Skeletal muscle satellite cell (primary cell): ENCODE measurements at regions not wholly inside any gene's neighbourhood (a gene's known extent, or its start where the extent isn't known, plus 50 kb on each side); places are given as distances from the start of the nearest gene placed in this dataset.

Source experiments
- H3K27me3 ChIP-seq: 2 replicates; pipeline ENCODE4 v1.7.0; 2013; ENCODE audit warnings: low read length; ENCODE audit not compliant: control insufficient read depth, insufficient read depth
- H3K36me3 ChIP-seq: 2 replicates; pipeline ENCODE4 v1.7.0; 2013; ENCODE audit warnings: mild to moderate bottlenecking, control low read depth, low read length; ENCODE audit not compliant: insufficient read depth
- H3K4me1 ChIP-seq: 2 replicates; pipeline ENCODE4 v1.7.0; 2013; ENCODE audit warnings: low read length; ENCODE audit not compliant: control insufficient read depth, insufficient read depth
- H3K4me2 ChIP-seq: 2 replicates; pipeline ENCODE4 v1.7.0; 2013; ENCODE audit warnings: mild to moderate bottlenecking, low read length
- H3K4me3 ChIP-seq: 2 replicates; pipeline ENCODE4 v1.7.0; 2013; ENCODE audit warnings: low read length
- H3K9ac ChIP-seq: 2 replicates; pipeline ENCODE4 v1.7.0; 2013; ENCODE audit warnings: mild to moderate bottlenecking, low read depth, low read length, moderate library complexity
- H3K9me3 ChIP-seq: replicated peaks from 2 replicates; pipeline ENCODE4 v1.7.0; 2013; ENCODE audit warnings: mild to moderate bottlenecking, control low read depth, low read length

DNA sequence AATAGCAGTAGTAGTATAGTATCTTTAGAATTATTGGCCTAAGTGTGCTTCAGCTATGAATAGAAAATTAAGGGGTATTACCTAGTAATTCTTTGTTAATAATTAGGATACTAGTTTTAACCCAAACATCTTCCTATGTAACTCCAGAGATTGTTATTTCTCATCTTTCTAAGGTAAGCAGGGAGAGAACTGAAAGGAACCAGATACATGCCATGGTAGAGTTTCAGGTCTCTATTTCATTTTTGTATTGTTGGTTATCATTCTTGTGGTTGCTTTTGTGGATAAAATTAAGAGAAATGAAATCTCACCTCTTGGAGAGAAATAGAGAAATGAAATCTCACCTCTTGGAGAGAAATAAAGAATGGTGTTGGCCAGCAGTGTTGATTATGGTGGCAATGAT is 597.1 kb upstream of the CT83 start:
- Histone ChIP-seq H3K4me2 (no peak overlapping the region), H3K36me3 (no peaks in the 10 kb centered on the region), H3K27me3 (no peaks in the 10 kb centered on the region), H3K9me3 (peaks cover 3% of the 10 kb centered on the region), H3K4me3 (no peak overlapping the region), H3K9ac (no peak overlapping the region), H3K4me1 (no peaks in the 10 kb centered on the region)

DNA sequence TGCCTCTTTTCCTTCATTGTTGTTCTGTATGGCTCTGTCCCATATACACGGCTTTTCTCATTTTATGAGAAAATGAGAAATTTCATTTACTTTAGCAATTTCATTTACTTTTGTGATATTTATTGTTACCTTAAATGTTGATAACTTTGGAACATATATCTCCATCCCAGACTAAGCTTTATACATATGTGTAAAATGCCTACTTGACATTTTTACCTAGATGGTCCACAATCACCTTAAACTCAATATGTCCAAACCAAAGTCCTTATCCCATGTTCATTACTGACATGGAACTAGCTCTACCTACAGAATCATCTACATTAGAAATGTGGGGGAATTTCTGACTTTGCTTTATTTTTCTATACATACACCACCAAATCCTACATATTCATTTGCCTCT is 590.5 kb upstream of the CT83 start:
- Histone ChIP-seq H3K4me1 (no peaks in the 10 kb centered on the region), H3K27me3 (no peaks in the 10 kb centered on the region), H3K36me3 (no peaks in the 10 kb centered on the region), H3K9me3 (peaks cover 2% of the 10 kb centered on the region), H3K4me3 (no peak overlapping the region), H3K4me2 (no peak overlapping the region), H3K9ac (no peak overlapping the region)

DNA sequence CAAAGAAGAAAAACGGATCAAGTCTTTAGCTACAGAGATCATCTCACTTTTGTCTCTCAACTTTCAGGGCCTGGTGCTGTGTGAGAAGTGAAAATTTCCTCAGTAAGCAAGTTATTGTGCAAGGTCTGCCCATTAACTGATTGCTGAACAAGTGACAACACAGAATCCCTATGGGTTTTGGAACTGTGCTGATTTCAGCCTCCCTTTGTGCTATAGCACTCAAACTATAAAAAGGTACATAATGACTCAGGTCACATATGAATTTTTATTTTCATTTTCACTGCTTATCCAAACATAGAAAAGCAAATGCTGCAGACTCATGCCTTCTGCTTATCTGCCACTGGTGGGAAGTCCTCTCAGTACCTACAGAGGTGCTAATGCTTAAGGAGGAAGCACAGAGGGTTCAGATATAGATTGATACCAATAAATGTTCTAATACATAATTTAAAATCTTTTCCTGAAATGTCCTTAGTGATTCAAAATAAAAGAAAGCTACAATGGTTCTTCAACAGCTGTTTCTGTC is 576.2 kb upstream of the CT83 start:
- Histone ChIP-seq H3K4me2 (no peak overlapping the region), H3K4me1 (no peaks in the 10 kb centered on the region), H3K4me3 (no peak overlapping the region), H3K9me3 (no peaks in the 10 kb centered on the region), H3K36me3 (no peaks in the 10 kb centered on the region), H3K9ac (no peak overlapping the region), H3K27me3 (no peaks in the 10 kb centered on the region)

DNA sequence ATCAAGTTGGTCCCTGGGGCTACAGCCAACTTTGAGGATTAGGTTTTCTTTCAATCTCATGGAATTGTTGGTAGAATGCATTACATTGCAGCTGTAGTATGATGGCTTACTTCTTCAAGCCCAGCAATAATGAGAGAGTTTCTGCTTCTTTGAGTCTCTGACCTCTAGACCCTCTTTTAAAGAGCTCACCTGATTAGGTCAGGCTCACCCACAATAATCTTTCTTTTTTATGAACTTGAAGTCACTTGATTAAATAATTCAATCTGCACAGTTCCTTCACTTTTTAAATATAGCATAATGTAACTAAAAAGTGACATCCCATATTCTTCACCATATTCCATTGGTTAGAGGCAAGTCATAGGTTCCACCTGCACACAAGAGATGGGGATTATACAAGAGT is 547.5 kb upstream of the CT83 start:
- Histone ChIP-seq H3K9ac (no peak overlapping the region), H3K27me3 (no peaks in the 10 kb centered on the region)

DNA sequence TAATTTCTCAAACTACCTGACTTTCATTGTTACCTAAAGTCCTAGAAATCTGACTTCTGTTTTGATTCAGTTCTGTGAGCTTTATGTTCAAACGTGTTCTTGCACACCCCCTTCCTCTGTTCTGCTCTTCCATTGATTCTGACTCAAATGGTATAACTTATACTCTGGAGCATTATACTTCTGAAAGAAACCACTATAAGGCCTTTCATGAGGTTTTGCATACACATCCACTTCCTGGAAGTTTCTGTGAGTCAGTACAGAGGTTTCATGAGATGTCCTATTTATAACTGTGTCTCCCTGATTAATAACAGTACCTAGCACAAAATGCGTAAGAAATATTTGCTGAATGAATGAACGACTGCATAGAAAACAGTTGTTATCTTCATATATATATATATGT is 540.2 kb upstream of the CT83 start:
- no peak overlapping the region for H3K4me3 ChIP-seq
- no peak overlapping the region for H3K9ac ChIP-seq
- H3K27me3 ChIP-seq, result no peaks in the 10 kb centered on the region
- H3K4me2 ChIP-seq, result no peak overlapping the region
- no peaks in the 10 kb centered on the region for H3K4me1 ChIP-seq
- H3K9me3 ChIP-seq, result no peaks in the 10 kb centered on the region
- H3K36me3 ChIP-seq, result no peaks in the 10 kb centered on the region

More for the DNA sequence above, 547.5 kb upstream of the CT83 start:
- Histone ChIP-seq H3K4me1 (no peaks in the 10 kb centered on the region), H3K4me2 (no peak overlapping the region), H3K36me3 (no peaks in the 10 kb centered on the region), H3K9me3 (no peaks in the 10 kb centered on the region), H3K4me3 (no peak overlapping the region)

DNA sequence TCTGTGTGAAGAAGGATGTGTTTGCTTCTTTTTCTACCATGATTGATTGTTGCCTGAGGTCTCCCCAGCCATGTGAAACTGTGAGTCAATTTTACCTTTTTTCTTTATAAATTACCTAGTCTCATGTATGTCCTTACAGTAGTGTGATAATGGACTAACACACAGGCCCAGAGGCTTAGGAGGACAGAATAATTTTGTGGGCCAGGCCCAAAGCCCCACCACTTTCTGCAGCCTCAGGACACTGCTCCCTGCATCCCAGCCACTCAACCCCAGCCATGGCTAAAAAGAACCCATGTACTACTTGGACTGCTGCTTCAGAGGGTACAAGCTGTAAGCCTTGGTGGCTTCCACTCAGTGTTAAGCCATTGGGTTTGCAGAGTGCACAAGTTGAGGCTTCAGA is 512.7 kb upstream of the CT83 start:
- Histone ChIP-seq H3K4me1 (no peaks in the 10 kb centered on the region), H3K4me3 (no peak overlapping the region), H3K4me2 (no peak overlapping the region), H3K36me3 (no peaks in the 10 kb centered on the region), H3K9ac (no peak overlapping the region), H3K27me3 (no peaks in the 10 kb centered on the region), H3K9me3 (no peaks in the 10 kb centered on the region)

DNA sequence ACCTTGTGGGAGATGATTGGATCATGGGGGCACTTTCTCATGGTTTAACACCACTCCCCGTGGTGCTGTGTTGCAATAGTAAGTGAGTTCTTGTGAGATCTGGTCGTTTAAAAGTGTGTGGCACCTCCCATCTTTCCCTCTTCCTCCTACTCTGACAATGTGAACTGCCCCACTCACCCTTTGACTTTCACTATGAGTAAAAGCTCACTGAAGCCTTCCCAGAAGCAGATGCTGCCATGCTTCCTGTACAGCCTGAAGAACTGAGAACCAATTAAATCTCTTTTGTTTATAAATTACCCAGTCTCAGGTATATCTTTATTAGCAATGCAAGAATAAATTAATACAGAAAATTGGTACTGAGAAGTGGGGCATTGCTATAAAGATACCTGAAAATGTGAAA is 509.6 kb upstream of the CT83 start:
- no peaks in the 10 kb centered on the region for H3K27me3 ChIP-seq

DNA sequence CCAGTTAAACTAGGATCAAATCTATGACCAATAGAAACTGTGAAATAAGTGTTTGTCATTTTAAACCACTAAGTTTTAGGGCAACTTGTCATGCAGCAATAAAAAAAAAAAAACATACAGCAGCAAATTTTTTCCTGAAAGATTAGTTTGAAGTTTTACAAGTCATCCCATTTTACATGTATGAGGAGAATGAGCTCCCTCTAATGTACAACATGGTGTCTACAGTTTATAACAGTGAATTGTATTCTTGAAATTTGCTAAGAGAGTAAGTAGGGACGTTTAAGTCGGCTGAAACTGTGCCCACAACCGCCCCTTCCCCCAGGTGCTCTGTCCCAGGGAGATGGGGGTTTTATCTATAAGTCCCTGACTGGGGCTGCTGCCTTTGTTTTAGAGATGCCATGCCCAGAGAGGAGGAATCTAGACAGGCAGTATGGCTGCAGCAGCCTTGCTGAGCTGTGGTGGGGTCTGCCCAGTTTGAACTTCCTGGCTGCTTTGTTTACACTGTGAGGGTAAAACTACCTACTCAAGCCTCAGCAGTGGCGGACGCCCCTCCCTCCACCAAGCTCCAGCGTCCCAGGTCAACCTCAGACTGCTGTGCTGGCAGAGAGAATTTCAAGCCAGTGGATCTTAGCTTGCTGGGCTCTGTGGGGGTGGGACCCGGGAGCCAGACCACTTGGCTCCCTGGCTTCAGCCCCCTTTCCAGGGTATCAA is 499.3 kb upstream of the CT83 start:
- Histone ChIP-seq H3K36me3 (no peaks in the 10 kb centered on the region), H3K4me2 (no peak overlapping the region), H3K27me3 (no peaks in the 10 kb centered on the region), H3K4me1 (no peaks in the 10 kb centered on the region), H3K9ac (no peak overlapping the region), H3K4me3 (no peak overlapping the region), H3K9me3 (no peaks in the 10 kb centered on the region)

More for the DNA sequence above, 509.6 kb upstream of the CT83 start:
- no peaks in the 10 kb centered on the region for H3K4me1 ChIP-seq
- no peak overlapping the region for H3K4me2 ChIP-seq
- no peaks in the 10 kb centered on the region for H3K36me3 ChIP-seq
- H3K9me3 ChIP-seq, result no peaks in the 10 kb centered on the region
- H3K9ac ChIP-seq, result no peak overlapping the region
- H3K4me3 ChIP-seq, result no peak overlapping the region

DNA sequence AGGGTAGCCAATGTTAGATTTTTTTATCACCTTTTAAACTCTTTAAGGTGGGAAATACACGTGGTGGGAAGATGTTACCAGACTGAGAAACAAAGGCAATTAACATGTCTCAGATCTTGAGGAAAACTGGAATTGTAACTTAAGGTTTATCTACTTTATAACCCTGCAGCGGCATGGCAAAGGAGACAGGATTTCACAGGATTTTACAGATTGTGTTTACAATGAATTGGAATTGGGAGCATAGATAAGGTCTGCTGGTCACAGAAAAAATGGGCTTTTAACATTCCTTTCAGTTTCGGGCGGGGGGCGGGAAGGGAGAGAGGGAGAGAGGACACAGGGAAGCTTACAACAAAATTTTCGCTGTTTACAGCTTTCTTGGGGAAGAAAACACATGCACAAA is 467.5 kb upstream of the CT83 start:
- no peaks in the 10 kb centered on the region for H3K9me3 ChIP-seq
- H3K27me3 ChIP-seq, result no peaks in the 10 kb centered on the region
- H3K4me2 ChIP-seq, result no peak overlapping the region
- H3K36me3 ChIP-seq, result no peaks in the 10 kb centered on the region
- H3K4me3 ChIP-seq, result no peak overlapping the region
- H3K4me1 ChIP-seq, result no peaks in the 10 kb centered on the region
- no peak overlapping the region for H3K9ac ChIP-seq

DNA sequence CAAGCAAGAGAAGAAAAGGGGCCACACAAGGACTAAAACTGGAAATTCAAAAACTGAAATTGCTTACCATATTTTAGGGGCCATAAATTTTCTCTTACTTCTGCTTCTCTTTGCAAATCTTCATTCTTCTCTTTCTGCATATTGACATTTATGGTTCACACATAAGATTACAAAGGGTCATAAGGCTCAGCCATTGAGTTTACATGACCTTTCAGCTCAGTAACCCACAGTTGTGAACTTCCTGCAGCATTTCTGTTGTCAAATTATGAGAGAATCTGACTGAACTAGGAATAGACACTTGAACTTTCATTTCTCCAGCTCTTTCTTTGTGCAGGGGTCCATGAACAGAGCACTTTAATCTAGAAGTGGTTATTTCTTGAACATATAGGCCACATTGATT is 434.8 kb upstream of the CT83 start:
- no peak overlapping the region for H3K9ac ChIP-seq
- H3K27me3 ChIP-seq, result no peaks in the 10 kb centered on the region
- no peak overlapping the region for H3K4me2 ChIP-seq
- H3K36me3 ChIP-seq, result no peaks in the 10 kb centered on the region
- H3K4me1 ChIP-seq, result no peaks in the 10 kb centered on the region
- no peak overlapping the region for H3K4me3 ChIP-seq
- H3K9me3 ChIP-seq, result no peaks in the 10 kb centered on the region

DNA sequence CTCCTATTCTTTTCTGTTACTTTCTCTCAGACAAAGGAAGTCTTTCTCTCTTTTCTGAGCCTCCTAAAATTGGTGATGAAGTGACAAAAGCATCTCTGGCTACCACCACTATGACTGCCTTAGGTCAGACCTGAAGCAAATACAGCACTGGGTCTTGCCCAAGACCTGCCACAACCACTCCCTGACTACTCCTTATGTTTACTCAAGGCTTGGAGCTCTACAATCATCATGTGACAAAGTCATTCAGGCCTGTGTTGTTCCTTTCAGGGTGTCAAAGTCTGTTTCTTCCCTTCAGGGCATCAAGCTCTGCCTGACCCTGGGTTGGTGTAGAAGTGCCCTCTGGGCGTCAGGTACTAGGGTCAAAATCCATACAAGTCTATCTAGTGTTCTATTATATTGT is 419.2 kb upstream of the CT83 start:
- Histone ChIP-seq H3K27me3 (no peaks in the 10 kb centered on the region), H3K9me3 (no peaks in the 10 kb centered on the region), H3K9ac (no peak overlapping the region), H3K4me1 (no peaks in the 10 kb centered on the region), H3K4me3 (no peak overlapping the region), H3K4me2 (no peak overlapping the region), H3K36me3 (no peaks in the 10 kb centered on the region)

DNA sequence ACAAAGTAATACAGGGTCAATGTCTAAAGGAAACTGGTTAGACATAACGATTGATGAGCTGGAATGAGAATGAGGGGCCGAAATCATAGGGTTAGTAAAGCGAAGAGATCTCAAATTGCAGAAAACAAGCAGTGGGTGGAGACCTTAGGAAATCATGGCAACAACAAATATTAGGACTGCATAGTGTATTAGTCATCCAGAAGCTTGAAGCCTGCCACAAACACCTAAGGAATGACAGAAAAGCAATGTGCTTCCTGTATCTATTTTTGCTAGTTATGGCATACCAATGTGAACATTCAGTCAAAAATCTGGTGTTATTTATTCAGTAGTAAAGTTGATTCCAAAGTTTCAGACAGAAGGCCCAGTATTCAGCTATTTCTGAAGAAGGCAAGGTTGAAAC is 410.9 kb upstream of the CT83 start:
- Histone ChIP-seq H3K4me3 (no peak overlapping the region), H3K9ac (peak overlapping the region; percentile 69), H3K4me1 (peaks cover 18% of the 10 kb centered on the region), H3K4me2 (peak overlapping the region; percentile 22), H3K27me3 (no peaks in the 10 kb centered on the region), H3K9me3 (no peaks in the 10 kb centered on the region), H3K36me3 (no peaks in the 10 kb centered on the region)
